ENCODE measurements at regions not wholly inside any gene's neighbourhood (a gene's known extent, or its start where the extent isn't known, plus 50 kb on each side); places are given as distances from the start of the nearest gene placed in this dataset.

GRCh38 chr10:20634839-20635238 is 262.3 kb downstream of the NEBL start:
- TF ChIP-seq, protein P1, sequence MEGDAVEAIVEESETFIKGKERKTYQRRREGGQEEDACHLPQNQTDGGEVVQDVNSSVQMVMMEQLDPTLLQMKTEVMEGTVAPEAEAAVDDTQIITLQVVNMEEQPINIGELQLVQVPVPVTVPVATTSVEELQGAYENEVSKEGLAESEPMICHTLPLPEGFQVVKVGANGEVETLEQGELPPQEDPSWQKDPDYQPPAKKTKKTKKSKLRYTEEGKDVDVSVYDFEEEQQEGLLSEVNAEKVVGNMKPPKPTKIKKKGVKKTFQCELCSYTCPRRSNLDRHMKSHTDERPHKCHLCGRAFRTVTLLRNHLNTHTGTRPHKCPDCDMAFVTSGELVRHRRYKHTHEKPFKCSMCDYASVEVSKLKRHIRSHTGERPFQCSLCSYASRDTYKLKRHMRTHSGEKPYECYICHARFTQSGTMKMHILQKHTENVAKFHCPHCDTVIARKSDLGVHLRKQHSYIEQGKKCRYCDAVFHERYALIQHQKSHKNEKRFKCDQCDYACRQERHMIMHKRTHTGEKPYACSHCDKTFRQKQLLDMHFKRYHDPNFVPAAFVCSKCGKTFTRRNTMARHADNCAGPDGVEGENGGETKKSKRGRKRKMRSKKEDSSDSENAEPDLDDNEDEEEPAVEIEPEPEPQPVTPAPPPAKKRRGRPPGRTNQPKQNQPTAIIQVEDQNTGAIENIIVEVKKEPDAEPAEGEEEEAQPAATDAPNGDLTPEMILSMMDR (IDR thresholded peaks at IDR 0.05): no peak
- TF ChIP-seq ZFX (IDR thresholded peaks at IDR 0.05; ENCODE audit: borderline replicate concordance): no peak
